RWPE1 (cell line): ENCODE measurements at regions not wholly inside any gene's neighbourhood (a gene's known extent, or its start where the extent isn't known, plus 50 kb on each side); places are given as distances from the start of the nearest gene placed in this dataset.

Experiments
- CTCF ChIA-PET: fragments of 350-600 bp; sonication (Branson Sonifier 250); formaldehyde crosslinking; extraction: SDS; loops from one replicate; lab custom pipeline; 2021; lab: Yijun Ruan, JAX
- POLR2A ChIA-PET: fragments of 400-600 bp; formaldehyde crosslinking; extraction: SDS; loops from one replicate; lab custom pipeline; 2020; ENCODE audit warnings: antibody characterized with exemption; ENCODE audit not compliant: low non-redundant PET; lab: Yijun Ruan, JAX
- DNase-seq: peaks from one replicate; pipeline ENCODE4 v3.0.0; 2012; ENCODE audit warnings: low spot score
- H3K27ac ChIP-seq: fragments of 450-650 bp; 2 replicates; pipeline ENCODE4 v1.5.1; 2017
- CTCF ChIP-seq: fragments of 450-650 bp; conservative IDR thresholded peaks from 2 replicates; pipeline ENCODE4 v1.5.1; 2017; ENCODE audit warnings: low read depth, mild to moderate bottlenecking

- DNase-seq: no peak
- no peak for TF ChIP-seq CTCF
- POLR2A ChIA-PET: no interaction called here
- H3K27ac ChIP-seq: no peak overlapping the region
- CTCF ChIA-PET: interaction anchor here (0.7 kb wide), 1 partner anchor 155 kb away, joined by 3 read pairs; no protein-coding TSS in a partner anchor
Observed at GRCh38 chr10:24047176-24047575, 161.8 kb upstream of the KIAA1217 start.

- POLR2A ChIA-PET: no interaction called here
Observed at GRCh38 chr10:24054421-24054820, 154.5 kb upstream of the KIAA1217 start.

GRCh38 chr10:24080207-24080606 is 128.7 kb upstream of the KIAA1217 start:
- ChIA-PET CTCF (no interaction called here), POLR2A (no interaction called here)
- no peak for TF ChIP-seq CTCF
- H3K27ac ChIP-seq: no peak overlapping the region
- no peak for DNase-seq

More at GRCh38 chr10:24054421-24054820, 154.5 kb upstream of the KIAA1217 start:
- CTCF ChIA-PET: interaction anchor here (0.7 kb wide), 1 partner anchor 1352 kb away, joined by 4 read pairs; no protein-coding TSS in a partner anchor
- no peak overlapping the region for H3K27ac ChIP-seq
- no peak for DNase-seq
- no peak for TF ChIP-seq CTCF

GRCh38 chr10:24086296-24087086 is 122.4 kb upstream of the KIAA1217 start:
- no peak for TF ChIP-seq CTCF
- CTCF ChIA-PET: interaction anchor here (0.7 kb wide), 1 partner anchor 748 kb away, joined by 4 read pairs; no protein-coding TSS in a partner anchor
- no peak for DNase-seq
- H3K27ac ChIP-seq: no peak overlapping the region
- POLR2A ChIA-PET: no interaction called here

GRCh38 chr10:24091256-24091655 is 117.7 kb upstream of the KIAA1217 start:
- ChIA-PET CTCF (no interaction called here), POLR2A (no interaction called here)
- DNase-seq: no peak
- no peak overlapping the region for H3K27ac ChIP-seq
- no peak for TF ChIP-seq CTCF

GRCh38 chr10:24096281-24096680 is 112.7 kb upstream of the KIAA1217 start:
- no peak for DNase-seq
- H3K27ac ChIP-seq: no peak overlapping the region
- ChIA-PET POLR2A (no interaction called here), CTCF (no interaction called here)
- TF ChIP-seq CTCF: no peak
